NCI-H748 (cell line): ENCODE measurements at regions not wholly inside any gene's neighbourhood (a gene's known extent, or its start where the extent isn't known, plus 50 kb on each side); places are given as distances from the start of the nearest gene placed in this dataset.

Experiments used
- DNase-seq: peaks from one replicate; lab custom pipeline; 2025; ENCODE audit not compliant: unreplicated experiment; lab: John Stamatoyannopoulos, UW

DNA sequence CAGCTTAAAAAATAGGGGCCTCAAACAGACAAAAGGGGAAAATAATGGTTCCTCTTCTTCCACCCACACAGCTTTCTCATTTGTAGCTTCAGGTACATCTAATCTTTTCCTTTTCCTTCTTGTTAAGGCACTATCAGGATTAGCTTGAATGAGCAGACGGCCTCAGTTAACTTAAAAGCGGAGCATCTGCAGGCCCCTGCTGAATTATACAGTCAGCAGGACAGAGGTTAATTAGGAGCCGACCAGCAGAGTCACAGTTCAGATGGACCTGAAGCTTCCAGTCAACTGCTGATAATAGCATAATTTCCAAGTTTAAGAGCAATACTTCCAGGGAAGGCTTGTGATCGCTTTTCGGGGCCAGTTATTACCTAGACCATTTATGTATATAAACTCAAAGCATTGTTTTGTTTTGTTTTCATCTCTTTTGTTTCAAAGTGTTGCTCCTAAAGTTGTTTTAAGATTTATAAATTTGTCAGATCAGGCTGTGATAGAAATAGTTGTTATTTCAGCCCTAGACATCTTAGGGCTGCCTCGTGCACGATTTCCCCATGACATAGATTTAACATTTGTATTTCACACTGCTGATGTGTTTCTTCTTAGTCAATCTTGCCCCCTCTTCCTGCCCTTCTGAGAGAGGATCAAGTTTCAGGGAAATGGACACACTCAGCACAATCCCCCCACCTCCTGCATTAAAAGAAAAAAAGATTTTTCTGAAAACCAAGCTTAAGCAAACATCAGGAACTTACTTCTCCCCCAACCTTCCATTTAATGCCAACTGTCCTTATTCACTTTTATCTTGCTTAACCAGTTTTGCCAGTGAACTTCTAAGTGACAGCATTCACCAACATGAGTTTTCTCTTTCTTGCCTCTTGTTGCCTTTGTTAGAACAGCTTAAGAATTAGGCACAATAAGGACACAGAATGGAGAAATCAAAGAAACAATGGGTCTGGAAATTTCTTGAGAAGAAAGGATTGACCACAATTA is 449.8 kb downstream of the ARHGEF28 start:
- peak; percentile 58 for DNase-seq

DNA sequence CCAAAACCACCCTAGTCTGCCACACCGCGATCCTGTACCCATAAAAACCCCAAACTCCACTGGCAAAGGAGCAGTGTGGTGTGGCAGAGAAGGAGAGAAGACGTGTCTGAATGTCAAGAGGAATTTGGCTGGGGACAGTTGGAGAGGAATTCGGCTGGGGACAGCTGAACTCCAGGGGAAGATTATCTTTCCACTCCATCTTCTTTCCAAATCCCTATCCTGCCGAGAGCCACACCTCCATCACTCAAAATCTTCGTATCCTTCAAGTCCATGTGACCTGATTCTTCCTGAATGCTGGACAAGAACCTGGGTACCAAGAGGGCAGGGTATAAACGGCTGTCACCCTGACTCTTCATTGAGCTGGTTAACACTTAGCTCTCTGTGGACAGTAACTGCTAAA is 448.1 kb downstream of the ARHGEF28 start:
- no peak for DNase-seq

DNA sequence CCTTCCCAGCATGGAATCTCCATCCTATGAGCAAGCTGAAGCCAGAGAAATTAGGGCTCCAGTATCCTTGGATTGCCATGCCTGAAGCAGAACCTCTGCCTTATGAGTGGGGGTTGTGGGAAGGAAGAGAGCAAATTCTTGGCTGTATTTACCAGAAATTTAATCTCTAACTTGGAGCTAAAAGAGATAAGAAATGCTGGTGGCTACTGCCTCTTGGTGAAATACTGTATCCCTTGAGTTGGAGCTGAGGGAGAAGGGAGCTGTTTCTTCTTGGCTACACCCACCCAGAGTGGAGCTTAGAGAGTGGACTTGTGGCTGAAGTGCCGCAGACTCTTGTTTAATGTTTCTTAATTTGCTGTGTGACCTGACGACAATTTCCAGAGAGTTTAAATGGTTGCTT is 447.3 kb downstream of the ARHGEF28 start:
- DNase-seq, result no peak

DNA sequence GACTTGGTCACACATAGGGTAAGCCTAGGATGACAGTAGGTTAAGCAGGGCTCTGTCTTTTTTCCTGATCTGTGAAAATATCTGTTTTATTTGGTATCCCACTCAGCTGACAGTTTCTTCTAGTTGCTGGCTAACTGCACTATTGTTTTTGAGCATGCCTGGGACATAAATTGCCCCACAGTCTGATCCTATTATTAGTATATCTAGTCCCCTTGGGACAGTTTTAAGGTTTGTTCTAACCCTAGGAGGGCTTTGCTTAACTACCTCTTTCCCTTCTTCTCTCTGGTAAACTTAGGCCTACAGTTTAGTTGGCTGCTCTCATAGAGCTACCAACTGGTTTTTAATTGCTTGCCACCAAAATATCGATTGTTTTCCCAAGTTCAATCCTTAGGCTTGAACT is 446.6 kb downstream of the ARHGEF28 start:
- DNase-seq, result no peak

DNA sequence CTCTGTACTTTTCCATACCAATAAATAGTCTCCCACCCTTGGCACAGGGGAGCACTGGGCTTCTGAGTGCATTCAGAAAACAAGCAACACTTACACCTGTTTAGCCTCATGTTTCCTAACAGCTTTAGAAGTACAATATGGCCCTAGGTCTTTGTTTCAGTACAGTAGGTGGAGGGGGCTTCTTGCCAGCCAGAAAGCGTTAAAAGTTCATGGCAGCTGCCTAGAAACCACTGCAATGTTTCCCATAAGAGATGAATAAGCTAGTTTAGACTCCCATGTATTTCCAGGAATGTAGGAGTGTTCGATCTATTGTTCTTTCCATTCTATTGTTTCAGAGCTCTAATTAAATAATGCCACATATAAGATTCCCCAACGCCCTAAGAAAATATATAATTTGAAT is 444.8 kb downstream of the ARHGEF28 start:
- no peak for DNase-seq

DNA sequence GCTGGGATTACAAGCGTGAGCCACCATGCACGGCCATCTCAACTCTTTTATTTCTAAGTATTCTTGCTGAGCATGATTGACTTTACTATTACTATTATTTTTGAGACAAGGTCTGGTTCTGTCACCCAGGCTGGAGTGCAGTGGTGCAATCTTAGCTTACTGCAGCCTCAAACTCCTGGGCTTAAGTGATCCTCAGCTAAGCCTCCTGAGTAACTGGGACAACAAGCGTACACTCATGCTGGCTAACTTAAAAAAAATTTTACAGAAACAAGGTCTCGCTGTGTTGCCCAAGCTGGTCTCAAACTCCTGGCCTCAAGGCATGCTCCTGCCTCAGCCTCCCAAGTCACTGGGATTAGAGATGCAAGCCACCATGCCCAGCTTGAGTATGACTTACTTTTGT is 443.7 kb downstream of the ARHGEF28 start:
- no peak for DNase-seq

DNA sequence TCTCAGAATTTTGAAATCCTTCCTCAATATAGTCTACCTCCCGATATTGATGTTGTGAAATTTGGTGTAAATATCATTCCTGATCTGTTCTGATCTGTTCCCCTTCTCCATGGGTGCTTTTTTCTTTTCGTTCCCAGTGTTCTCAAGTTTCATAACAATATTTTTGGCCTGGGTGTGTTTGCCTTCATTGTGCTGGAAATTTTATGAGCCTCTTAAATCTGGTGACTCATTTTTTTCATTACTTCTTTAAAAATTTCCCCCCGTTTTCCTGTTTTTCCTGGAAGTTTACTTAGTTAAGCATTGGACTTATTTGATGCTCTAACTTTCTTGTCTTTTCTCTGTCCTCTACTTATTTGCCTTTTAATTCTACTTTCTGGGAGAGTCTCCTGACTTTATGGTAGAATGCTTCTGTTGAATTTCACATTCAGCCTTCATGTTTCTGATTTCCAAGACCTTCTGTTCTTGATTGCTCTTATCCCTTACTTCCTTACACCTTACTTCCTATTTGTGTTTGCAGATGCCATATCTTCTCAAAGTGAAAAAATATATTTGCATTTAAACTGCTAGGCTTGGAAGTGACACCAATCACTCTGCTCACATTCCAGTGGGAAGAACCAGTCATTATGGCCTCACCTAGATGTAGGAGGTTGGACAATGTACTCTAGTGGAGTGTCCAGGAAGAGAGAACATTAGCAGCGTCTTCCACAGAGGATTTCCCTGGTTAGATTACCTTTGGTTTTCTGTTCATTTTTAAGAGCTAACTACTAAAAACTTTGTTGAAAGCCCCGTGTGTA is 441.9 kb downstream of the ARHGEF28 start:
- no peak for DNase-seq

DNA sequence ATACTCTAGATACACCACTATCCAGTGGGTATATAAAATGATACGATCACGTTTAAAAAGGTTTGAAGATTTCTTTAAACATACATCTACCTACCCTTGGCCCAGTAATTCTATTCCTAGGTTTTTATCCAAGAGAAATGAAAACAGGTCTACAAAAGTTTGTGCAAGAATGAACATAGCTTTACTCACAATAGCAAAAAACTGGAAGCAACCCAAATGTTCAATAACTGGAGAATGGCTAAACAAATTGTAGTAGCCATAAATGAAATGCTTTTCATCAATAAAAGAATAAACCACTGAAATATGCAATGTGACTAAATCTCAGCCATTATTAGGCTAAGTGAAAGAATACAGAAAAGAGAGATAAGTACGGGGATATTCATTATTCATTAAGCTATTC is 438.9 kb downstream of the ARHGEF28 start:
- DNase-seq, result no peak

DNA sequence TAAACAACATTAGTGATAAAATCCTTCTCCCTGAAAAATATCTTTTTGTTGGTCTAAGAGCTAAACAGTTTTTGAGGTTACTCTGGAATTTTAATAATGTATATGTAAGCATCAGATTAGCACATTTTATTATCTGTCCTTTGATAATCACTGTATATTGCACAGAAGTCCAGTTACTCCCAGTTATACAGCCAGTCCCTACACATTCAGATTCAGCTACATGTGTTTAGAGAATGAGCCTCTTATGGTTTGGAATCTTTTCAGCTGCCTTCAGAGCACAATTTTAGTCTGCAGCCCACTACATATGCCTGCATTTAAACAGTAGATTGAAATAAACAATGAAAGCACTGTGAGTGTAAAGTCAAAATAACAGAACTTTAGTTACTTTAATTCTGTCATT is 438.2 kb downstream of the ARHGEF28 start:
- no peak for DNase-seq

DNA sequence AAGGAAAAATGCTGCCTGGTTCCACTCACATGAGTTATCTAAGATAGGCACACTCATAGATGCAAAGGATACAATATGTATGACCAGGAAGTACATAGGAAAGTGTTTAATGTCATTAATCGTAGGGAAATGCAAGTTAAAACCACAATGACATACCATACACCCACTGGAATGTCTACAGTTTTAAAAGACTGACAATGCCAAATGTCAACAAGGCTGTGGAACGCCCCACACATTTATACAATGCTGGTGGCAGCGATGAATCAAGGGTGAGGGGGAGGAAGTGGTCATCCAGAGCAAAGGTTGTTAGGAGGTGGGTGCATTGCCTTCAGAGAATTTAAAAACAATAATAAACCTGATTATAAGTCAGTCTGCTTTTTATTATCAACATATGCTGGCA is 437.8 kb downstream of the ARHGEF28 start:
- no peak for DNase-seq

DNA sequence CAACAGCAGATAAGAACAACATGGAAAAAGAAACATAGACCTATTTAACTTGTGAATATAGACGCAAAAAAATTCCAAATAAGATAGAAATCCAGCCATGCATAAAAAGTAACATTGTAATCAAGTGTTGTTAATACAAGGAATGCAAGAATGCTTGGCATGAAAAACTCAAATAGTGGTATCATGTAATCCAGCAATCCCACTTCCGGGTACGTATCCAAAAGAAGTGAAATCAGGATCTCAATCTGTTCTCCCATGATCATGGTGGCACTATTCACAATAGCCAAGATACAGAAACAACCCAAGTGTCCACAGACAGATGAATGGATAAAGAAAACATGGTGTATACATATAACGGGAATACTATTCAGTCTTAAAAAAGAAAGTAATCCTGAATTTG is 437.4 kb downstream of the ARHGEF28 start:
- DNase-seq, result no peak

DNA sequence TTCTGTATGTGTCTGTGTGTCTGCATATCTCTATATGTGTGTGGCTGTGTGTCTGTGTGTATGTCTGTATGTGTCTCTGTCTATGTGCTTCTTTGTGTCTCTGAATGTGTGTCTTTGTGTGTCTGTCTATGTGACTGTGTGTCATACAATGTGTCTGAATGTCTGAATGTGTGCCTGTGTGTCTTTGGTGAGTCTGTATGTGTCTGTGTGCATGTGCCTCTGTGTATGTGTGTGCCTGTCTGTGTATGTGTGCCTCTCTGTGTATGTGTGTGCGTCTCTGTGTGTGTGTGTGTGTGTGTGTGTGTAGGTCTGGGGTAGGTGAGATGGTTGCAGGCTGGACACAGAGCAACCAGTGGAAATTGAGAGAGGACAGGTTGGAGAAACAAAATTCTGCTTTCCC is 435.3 kb downstream of the ARHGEF28 start:
- no peak for DNase-seq

DNA sequence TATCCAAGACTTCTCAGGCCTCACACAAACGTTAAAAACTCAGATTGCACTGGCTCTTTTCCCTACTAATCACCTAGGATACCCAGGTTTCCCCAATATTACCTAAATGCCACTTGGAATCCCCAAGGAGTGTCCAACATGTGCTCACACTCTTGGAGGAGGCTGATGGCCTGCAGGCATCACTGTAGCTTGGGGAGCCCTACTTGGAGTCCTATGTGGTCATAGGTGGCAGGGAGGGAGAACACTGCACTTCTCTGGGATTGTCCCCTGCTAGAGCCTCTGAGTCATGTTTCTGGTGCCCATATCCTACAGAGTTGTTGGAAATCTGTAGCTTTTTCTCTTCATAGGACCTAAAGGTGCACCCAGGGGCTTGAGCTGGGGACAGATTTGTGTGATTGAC is 433.7 kb downstream of the ARHGEF28 start:
- DNase-seq, result no peak

DNA sequence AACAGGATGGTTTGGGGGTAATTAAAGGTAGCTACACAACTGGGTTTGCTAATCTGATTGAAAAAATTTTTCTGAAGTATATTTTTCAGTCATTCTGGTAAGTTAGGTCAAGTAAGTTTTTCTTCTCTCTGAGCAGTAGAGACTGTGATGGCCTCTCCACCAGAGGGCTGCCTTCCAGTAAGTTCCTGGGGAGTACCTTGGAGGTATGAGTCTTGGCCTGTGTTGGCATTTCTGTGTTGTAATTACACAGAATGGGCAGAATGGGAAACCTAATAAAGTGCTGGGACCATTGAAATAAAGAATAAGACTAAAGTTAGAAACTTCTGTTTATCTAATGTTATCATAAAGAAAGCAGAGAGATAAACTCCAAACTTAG is 430.8 kb downstream of the ARHGEF28 start:
- DNase-seq, result no peak

DNA sequence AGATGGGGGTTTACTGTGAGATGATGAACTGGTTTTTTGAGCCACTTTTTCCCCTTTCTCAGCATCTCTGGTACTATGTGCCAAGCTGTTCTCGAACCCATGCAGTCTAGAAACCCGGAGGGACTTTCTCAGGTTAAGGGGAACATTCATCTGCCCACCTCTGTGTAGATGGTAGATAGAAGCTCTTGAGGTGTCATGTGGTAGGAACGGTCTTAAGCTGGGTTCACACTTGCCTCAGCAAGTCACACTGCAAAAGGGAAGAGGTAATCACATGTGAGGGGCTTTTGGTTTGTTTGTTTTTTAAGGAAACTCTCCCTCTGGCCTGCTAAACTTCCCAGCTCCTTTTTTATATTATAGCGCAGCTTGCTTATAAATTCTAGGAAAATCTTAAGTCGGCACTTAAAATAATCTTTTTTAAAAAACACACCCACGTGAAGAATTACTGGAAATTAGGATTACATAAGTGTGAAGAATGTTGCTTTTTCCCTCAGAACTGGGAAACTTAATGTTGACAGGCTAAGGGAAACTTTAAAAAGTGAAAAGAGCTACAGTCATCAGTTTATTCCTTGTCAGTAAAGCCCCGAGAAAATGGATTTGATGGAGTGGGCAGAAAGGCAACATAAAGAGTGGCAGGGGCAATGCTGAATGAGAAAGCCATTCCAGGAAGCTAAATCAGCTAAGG is 430.3 kb downstream of the ARHGEF28 start:
- DNase-seq, result no peak

DNA sequence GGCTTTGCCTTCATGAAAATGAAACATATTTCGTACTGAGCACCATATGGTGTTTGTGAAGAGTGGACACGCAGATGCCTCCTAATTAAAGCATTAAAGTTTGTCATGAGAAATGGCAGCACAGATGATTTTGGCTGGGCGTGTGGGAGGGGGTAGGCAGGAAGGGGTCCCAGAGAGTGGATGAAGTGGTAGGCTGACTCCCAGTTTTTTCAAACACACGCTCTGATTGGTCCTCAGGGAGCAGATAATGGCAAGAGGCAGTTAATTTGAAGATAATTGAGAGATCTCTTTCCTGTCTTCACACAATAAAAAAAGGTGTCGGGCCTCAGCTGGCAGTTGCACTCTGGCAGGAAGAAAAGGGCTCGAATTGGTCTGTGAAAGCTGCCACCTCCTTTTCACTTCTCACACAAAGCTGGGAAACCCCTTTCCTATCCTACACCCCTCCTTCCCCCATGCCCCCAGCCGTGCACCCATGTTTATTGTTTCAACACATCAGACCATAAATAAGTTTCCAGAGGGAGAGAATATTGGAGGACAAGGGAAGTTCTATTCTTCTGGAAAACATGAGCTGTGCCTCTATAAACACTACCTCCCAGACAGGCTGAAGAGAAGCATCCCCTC is 429.6 kb downstream of the ARHGEF28 start:
- peak; percentile 95 for DNase-seq

DNA sequence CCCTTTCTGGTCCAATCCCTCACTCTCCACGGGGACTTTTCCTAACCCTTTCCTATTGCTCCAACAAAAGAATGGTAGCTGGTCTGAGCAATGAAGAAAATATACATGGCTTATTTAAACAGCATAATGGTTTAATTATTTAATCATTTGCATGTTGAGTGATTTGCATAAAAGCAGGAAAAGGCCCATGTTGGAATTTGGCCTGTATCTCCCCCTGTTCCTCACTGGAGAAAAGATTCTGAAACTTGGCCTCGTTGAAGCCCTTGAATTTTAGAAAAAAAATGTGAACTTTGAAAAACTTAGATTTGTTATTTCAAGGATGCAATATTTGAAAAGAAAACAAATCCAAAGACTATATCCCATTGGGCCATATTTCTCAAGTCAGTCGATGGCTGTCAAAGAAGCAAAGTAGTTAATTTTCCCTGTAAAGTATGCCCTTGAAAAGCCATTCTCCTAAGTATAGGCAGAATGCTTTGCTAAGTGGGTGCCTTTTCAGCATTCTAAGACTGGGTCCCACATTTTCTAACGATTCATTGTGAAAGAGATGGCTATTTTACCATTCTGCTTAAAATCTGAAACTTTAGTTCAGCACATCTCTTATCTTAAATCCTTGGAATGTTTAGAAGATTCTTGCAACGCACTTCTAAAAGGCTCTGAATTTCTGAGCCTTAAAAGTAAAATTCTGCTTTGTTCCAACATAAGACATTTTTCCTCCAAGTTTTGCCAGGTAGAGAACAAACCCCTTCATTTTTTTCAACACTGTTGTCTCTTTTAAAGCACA is 428.8 kb downstream of the ARHGEF28 start:
- DNase-seq, result peak; percentile 28

DNA sequence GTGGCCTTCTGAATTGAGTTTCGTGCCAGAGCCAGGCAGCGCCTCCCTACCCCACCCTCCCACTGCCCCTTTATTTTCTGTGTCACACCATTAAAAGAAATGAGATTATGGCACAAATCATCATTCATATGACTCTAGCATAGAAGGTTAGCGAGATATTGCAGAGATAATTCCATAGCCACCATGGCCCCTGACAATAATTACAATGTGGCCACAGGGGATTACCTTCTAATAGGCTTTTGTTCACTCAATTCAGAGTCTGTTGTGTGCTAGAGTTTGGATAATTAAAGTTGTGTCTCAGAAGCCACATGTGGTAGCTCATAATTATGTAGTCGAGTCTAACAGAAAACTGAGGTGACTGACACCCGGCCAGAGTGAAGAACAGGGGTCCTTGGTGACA is 428.1 kb downstream of the ARHGEF28 start:
- peak; percentile 92 for DNase-seq

DNA sequence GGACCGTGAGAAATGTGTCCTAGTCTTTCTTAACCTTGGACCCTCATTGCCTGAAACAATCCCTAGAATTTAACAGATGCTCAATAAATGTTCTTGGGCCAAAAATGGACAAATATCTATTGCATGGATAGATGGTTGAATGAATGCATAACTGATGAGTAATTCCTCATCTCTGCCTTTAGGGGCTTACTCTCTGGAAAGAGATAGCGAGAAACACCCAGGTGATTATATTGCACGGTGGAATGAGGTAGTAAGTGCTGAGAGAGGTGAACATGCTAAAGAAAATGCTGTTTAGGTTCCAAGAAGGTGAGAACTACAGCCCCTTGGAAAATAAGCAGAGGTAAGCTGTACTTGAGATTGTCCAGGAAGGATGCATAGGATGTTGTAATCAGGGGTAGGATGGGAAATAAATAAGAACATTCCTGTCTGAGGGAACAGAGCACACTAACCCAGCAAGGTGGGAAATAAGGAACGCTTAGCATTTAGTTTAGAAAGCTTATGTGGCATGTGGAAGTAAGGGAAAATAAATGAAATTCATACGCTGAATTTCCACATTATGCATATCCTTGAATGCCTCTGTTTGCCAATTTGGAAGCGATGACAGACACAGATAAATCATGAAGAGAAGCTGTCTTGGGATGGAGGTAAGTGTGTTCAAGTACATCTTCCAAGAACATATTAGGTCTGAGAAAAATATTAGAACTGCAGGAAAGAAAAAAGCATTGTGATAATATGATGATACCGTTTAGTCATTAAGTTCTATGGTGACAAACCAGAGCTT is 426.6 kb downstream of the ARHGEF28 start:
- peak; percentile 20 for DNase-seq

DNA sequence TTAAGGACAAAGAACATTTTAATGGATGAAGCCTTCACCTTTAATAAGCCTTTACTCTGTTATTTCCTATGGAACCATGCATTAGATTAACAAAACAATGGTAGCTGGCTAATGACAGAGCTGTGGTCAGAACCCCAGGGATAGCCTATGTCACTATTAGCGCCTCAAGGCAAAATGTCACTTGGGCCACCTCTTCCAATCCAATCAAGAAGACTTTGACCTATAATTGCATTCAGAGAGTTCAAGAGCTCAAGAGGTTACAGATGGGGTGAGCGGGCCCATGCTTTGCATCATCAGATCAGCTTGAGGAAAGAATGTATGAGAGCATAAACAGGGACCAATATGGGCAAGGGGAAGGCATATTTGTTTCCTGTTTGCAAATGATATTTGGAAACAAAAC is 425.1 kb downstream of the ARHGEF28 start:
- DNase-seq, result no peak
